PC-9 (cell line): ENCODE measurements at regions not wholly inside any gene's neighbourhood (a gene's known extent, or its start where the extent isn't known, plus 50 kb on each side); places are given as distances from the start of the nearest gene placed in this dataset.

Experiments used
- BruUV-seq: library from RNA; stranded (reverse); fragments of 400-500 nt; replicated peaks from 2 replicates; lab custom pipeline; 2021; lab: Mats Ljungman, UMichigan
- CTCF ChIA-PET: fragments of 300-600 bp; sonication (Branson Sonifier 250); formaldehyde crosslinking; loops from one replicate; lab custom pipeline; 2022; ENCODE audit warnings: antibody characterized with exemption; lab: Charles Lee
- POLR2A ChIA-PET: fragments of 300-600 bp; sonication (Branson Sonifier 250); formaldehyde crosslinking; loops from one replicate; lab custom pipeline; 2022; ENCODE audit warnings: antibody characterized with exemption; ENCODE audit not compliant: unreplicated experiment; lab: Charles Lee
- DNase-seq, 2 experiments: peaks; one replicate each; pipeline versions ENCODE4 v3.0.0 to v3.0.0-alpha.2; 2015 to 2022; ENCODE audit warnings: mixed read lengths in 1 of 2
- H2AFZ ChIP-seq: fragments of 200-600 bp; sonication (generic); 2 replicates; pipeline ENCODE4 v1.8.1; 2017; ENCODE audit warnings: antibody characterized with exemption
- H3F3A ChIP-seq: fragments of 200-600 bp; sonication (generic); 2 replicates; pipeline ENCODE4 v1.8.1; 2017; ENCODE audit warnings: antibody characterized with exemption, mild to moderate bottlenecking, low read depth; ENCODE audit not compliant: insufficient read depth
- H3K27ac ChIP-seq: fragments of 200-600 bp; sonication (generic); 2 replicates; pipeline ENCODE4 v1.6.1; 2016; ENCODE audit warnings: mixed run types
- H3K27me3 ChIP-seq: fragments of 200-600 bp; sonication (generic); 2 replicates; pipeline ENCODE4 v1.6.1; 2016; ENCODE audit warnings: low read depth, mixed run types; ENCODE audit not compliant: insufficient read depth
- H3K36me3 ChIP-seq: fragments of 200-600 bp; sonication (generic); 2 replicates; pipeline ENCODE4 v1.6.1; 2016; ENCODE audit warnings: low read depth, mixed run types
- H3K4me1 ChIP-seq: fragments of 200-600 bp; sonication (generic); replicated peaks from 2 replicates; pipeline ENCODE4 v1.6.1; 2016; ENCODE audit warnings: mixed run types; ENCODE audit not compliant: insufficient read depth
- H3K4me2 ChIP-seq: fragments of 200-600 bp; sonication (generic); 2 replicates; pipeline ENCODE4 v1.6.1; 2017; ENCODE audit warnings: mixed run types
- H3K4me3 ChIP-seq: fragments of 200-600 bp; sonication (generic); 2 replicates; pipeline ENCODE4 v1.6.1; 2016; ENCODE audit warnings: mixed run types
- H3K79me2 ChIP-seq: fragments of 200-600 bp; sonication (generic); 2 replicates; pipeline ENCODE4 v1.6.1; 2017; ENCODE audit warnings: low read depth, mixed run types
- H3K9me2 ChIP-seq: fragments of 200-600 bp; sonication (generic); 2 replicates; pipeline ENCODE4 v1.8.1; 2017; ENCODE audit warnings: mild to moderate bottlenecking; ENCODE audit not compliant: insufficient read depth
- H3K9me3 ChIP-seq: fragments of 200-600 bp; sonication (generic); 2 replicates; pipeline ENCODE4 v1.8.1; 2016; ENCODE audit warnings: low read depth; ENCODE audit not compliant: insufficient read depth
- H4K20me1 ChIP-seq: fragments of 200-600 bp; sonication (generic); 2 replicates; pipeline ENCODE4 v1.8.1; 2017; ENCODE audit not compliant: insufficient read depth
- CTCF ChIP-seq: fragments of 200-600 bp; sonication (generic); conservative IDR thresholded peaks from 2 replicates; pipeline ENCODE4 v1.6.1; 2017; ENCODE audit warnings: mixed run types, antibody characterized with exemption, mild to moderate bottlenecking, moderate library complexity
- EZH2 ChIP-seq: fragments of 200-600 bp; sonication (generic); IDR thresholded peaks from 2 replicates; pipeline ENCODE4 v1.8.0; 2017; ENCODE audit warnings: antibody characterized with exemption, low read depth
- intact Hi-C: fragments of 100-400 bp; cut with micrococcal nuclease; formaldehyde crosslinking; loops from one replicate; pipeline ENCODE4 v1.10.0; 2022; ENCODE audit not compliant: unreplicated experiment

- Histone ChIP-seq H3K27ac (no peak overlapping the region), H2AFZ (no peak overlapping the region), H3K9me2 (no peaks in the 10 kb centered on the region; the same call in 1 of the 2 replicates), H3F3A (no peaks in the 10 kb centered on the region), H3K36me3 (no peaks in the 10 kb centered on the region), H3K4me3 (no peak overlapping the region), H3K27me3 (no peaks in the 10 kb centered on the region), H3K4me1 (peaks cover 12% of the 10 kb centered on the region; the same call in 1 of the 2 replicates), H3K79me2 (no peaks in the 10 kb centered on the region), H3K9me3 (no peaks in the 10 kb centered on the region), H3K4me2 (no peak overlapping the region), H4K20me1 (no peaks in the 10 kb centered on the region)
- POLR2A ChIA-PET, result interaction anchor here (0.6 kb wide), 1 partner anchor 132 kb away, joined by 7 read pairs; the partner anchor contains the start of gene NEDD9
- BruUV-seq, result no TSS peak
- no peak for TF ChIP-seq EZH2
- no peak for TF ChIP-seq CTCF
- CTCF ChIA-PET, result no interaction called here
- no peak for DNase-seq
- intact Hi-C loops, result no loop called here
Observed at GRCh38 chr6:11364971-11365397, 132.5 kb upstream of the NEDD9 start.

- no peaks in the 10 kb centered on the region for H3K79me2 ChIP-seq
- H3K4me3 ChIP-seq, result no peak overlapping the region
- intact Hi-C loops, result no loop called here
- H4K20me1 ChIP-seq, result no peaks in the 10 kb centered on the region
- no peaks in the 10 kb centered on the region for H3K36me3 ChIP-seq
- H3F3A ChIP-seq, result no peaks in the 10 kb centered on the region
- ChIA-PET CTCF (no interaction called here), POLR2A (interaction anchor here (0.6 kb wide), 2 partner anchors 132 to 1008 kb away, joined by 3 to 9 read pairs; no protein-coding TSS in a partner anchor)
- H2AFZ ChIP-seq, result no peak overlapping the region
- BruUV-seq, result no TSS peak
- no peak for DNase-seq
- TF ChIP-seq CTCF (no peak), EZH2 (no peak)
- no peaks in the 10 kb centered on the region for H3K27me3 ChIP-seq
- H3K4me1 ChIP-seq, result peaks cover 12% of the 10 kb centered on the region; the same call in 1 of the 2 replicates
- no peaks in the 10 kb centered on the region for H3K9me3 ChIP-seq
- no peaks in the 10 kb centered on the region; the same call in 1 of the 2 replicates for H3K9me2 ChIP-seq
- no peak overlapping the region for H3K27ac ChIP-seq
- no peak overlapping the region for H3K4me2 ChIP-seq
Observed at GRCh38 chr6:11363881-11364576, 131.6 kb upstream of the NEDD9 start.

GRCh38 chr6:11362564-11362963, 130.1 kb upstream of the NEDD9 start:
- Histone ChIP-seq H3K4me3 (no peak overlapping the region), H2AFZ (no peak overlapping the region), H3F3A (no peaks in the 10 kb centered on the region), H3K9me2 (no peaks in the 10 kb centered on the region; the same call in 1 of the 2 replicates), H4K20me1 (no peaks in the 10 kb centered on the region), H3K4me2 (no peak overlapping the region), H3K9me3 (no peaks in the 10 kb centered on the region), H3K27ac (no peak overlapping the region), H3K36me3 (no peaks in the 10 kb centered on the region), H3K79me2 (no peaks in the 10 kb centered on the region), H3K27me3 (no peaks in the 10 kb centered on the region), H3K4me1 (peaks cover 15% of the 10 kb centered on the region)
- intact Hi-C loops, result no loop called here
- TF ChIP-seq EZH2, result no peak
- TF ChIP-seq CTCF, result no peak
- DNase-seq, result no peak
- ChIA-PET POLR2A (interaction anchor here (0.6 kb wide), 1 partner anchor 32 kb away, joined by 4 read pairs; no protein-coding TSS in a partner anchor), CTCF (no interaction called here)
- BruUV-seq, result no TSS peak
